ENCODE measurements at regions not wholly inside any gene's neighbourhood (a gene's known extent, or its start where the extent isn't known, plus 50 kb on each side); places are given as distances from the start of the nearest gene placed in this dataset.
"Not testable (repeated sequence)": the region's sequence is repeated elsewhere in the genome, so short reads cannot be mapped to it uniquely, and the experiment has no call there.

GRCh38 chr5:14995229-14995628, 123.7 kb upstream of the ANKH start:
- TF ChIP-seq CTCF (IDR thresholded peaks at IDR 0.05; ENCODE audit: borderline replicate concordance) = no peak
- Histone ChIP-seq H3K4me1 (no peaks in the 10 kb centered on the region), H3K9me3 (replicated peaks) (peaks cover 7% of the 10 kb centered on the region), H3K4me3 (no peak overlapping the region), H3K27me3 (ENCODE audit: low read depth) (no peaks in the 10 kb centered on the region), H3K27ac (replicated peaks) (no peak overlapping the region), H3K36me3 (no peaks in the 10 kb centered on the region)
- intact Hi-C loops (cut with micrococcal nuclease) = loop anchor here (10.0 kb wide), 1 partner anchor 120 kb away; the partner anchor contains the start of gene ANKH
- DNase-seq = no peak

GRCh38 chr5:14993459-14994133, 122.0 kb upstream of the ANKH start:
- H3K4me1 ChIP-seq; H3K9me3 ChIP-seq (replicated peaks); H3K27me3 ChIP-seq (ENCODE audit: low read depth); H3K27ac ChIP-seq (replicated peaks); H3K36me3 ChIP-seq; DNase-seq: not testable (repeated sequence)
- peak overlapping the region; percentile 29 for H3K4me3 ChIP-seq
- intact Hi-C loops (cut with micrococcal nuclease) = loop anchor here (10.0 kb wide), 1 partner anchor 119 kb away; the partner anchor contains the start of gene ANKH

GRCh38 chr5:14992751-14993458, 121.3 kb upstream of the ANKH start:
- H3K9me3 ChIP-seq (replicated peaks); H3K27ac ChIP-seq (replicated peaks); H3K4me1 ChIP-seq; DNase-seq; H3K36me3 ChIP-seq; H3K27me3 ChIP-seq (ENCODE audit: low read depth): not testable (repeated sequence)
- H3K4me3 ChIP-seq = peak overlapping the region; percentile 29
- intact Hi-C loops (cut with micrococcal nuclease) = loop anchor here (10.0 kb wide), 1 partner anchor 118 kb away; the partner anchor contains the start of gene ANKH

GRCh38 chr5:14988223-14988622, 116.6 kb upstream of the ANKH start:
- no peak for DNase-seq
- no peaks in the 10 kb centered on the region for H3K27me3 ChIP-seq (ENCODE audit: low read depth)
- no peaks in the 10 kb centered on the region for H3K36me3 ChIP-seq
- TF ChIP-seq CTCF (IDR thresholded peaks at IDR 0.05; ENCODE audit: borderline replicate concordance) = no peak
- H3K9me3 ChIP-seq (replicated peaks) = no peaks in the 10 kb centered on the region
- H3K27ac ChIP-seq (replicated peaks) = no peak overlapping the region
- intact Hi-C loops (cut with micrococcal nuclease) = no loop called here
- no peaks in the 10 kb centered on the region for H3K4me1 ChIP-seq
- H3K4me3 ChIP-seq = no peak overlapping the region

DNA sequence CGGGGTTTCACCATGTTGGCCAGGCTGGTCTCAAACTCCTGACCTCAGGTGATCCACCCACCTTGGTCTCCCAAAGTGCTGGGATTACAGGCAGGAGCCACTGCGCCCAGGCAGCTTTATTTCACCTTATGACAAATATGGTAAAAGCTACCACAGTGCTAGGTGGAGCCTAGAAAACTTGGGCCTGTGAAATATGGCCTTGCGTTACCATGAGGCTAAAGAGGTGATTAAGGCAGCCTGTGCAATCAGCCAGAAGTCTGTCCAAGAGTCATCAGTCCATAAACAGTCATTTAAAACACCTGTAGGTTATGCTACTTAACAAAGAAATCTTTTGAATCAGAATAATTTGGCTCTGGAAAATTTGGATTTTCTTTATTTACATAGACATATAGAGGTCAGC, 114.8 kb upstream of the ANKH start:
- Histone ChIP-seq H3K27ac (replicated peaks) (no peak overlapping the region), H3K27me3 (ENCODE audit: low read depth) (no peaks in the 10 kb centered on the region), H3K4me1 (no peaks in the 10 kb centered on the region), H3K4me3 (no peak overlapping the region), H3K9me3 (replicated peaks) (no peaks in the 10 kb centered on the region), H3K36me3 (no peaks in the 10 kb centered on the region)
- intact Hi-C loops (cut with micrococcal nuclease) = no loop called here
- TF ChIP-seq CTCF (IDR thresholded peaks at IDR 0.05; ENCODE audit: borderline replicate concordance) = no peak
- DNase-seq = no peak

- intact Hi-C loops (cut with micrococcal nuclease) = no loop called here
- Histone ChIP-seq H3K27ac (replicated peaks) (no peak overlapping the region), H3K4me3 (no peak overlapping the region), H3K36me3 (no peaks in the 10 kb centered on the region), H3K9me3 (replicated peaks) (no peaks in the 10 kb centered on the region), H3K27me3 (ENCODE audit: low read depth) (no peaks in the 10 kb centered on the region), H3K4me1 (no peaks in the 10 kb centered on the region)
- DNase-seq = no peak
- TF ChIP-seq CTCF (IDR thresholded peaks at IDR 0.05; ENCODE audit: borderline replicate concordance) = no peak
Measured at GRCh38 chr5:14983666-14984441, 112.3 kb upstream of the ANKH start.
